GF-D8 (cell line): ENCODE measurements at regions not wholly inside any gene's neighbourhood (a gene's known extent, or its start where the extent isn't known, plus 50 kb on each side); places are given as distances from the start of the nearest gene placed in this dataset.
"Not testable (repeated sequence)": the region's sequence is repeated elsewhere in the genome, so short reads cannot be mapped to it uniquely, and the experiment has no call there.

Source experiments
- DNase-seq: peaks from one replicate; lab custom pipeline; 2025; lab: John Stamatoyannopoulos, UW

GRCh38 chr1:121052081-121052660 is 132.0 kb downstream of the FAM72B start:
- not testable (repeated sequence) for DNase-seq

GRCh38 chr1:121054928-121055327 is 129.2 kb downstream of the FAM72B start:
- not testable (repeated sequence) for DNase-seq

- not testable (repeated sequence) for DNase-seq
Measured at GRCh38 chr1:121066925-121067324, 117.2 kb downstream of the FAM72B start.

GRCh38 chr1:121068738-121069499 is 115.2 kb downstream of the FAM72B start:
- DNase-seq: not testable (repeated sequence)

- DNase-seq: peak; percentile 17
Measured at GRCh38 chr1:121073852-121074251, 110.3 kb downstream of the FAM72B start.

GRCh38 chr1:121075254-121075805 is 108.8 kb downstream of the FAM72B start:
- not testable (repeated sequence) for DNase-seq

- not testable (repeated sequence) for DNase-seq
Measured at GRCh38 chr1:121076674-121077073, 107.5 kb downstream of the FAM72B start.

- not testable (repeated sequence) for DNase-seq
Measured at GRCh38 chr1:121079655-121080054, 104.5 kb downstream of the FAM72B start.

GRCh38 chr1:121080197-121080903 is 103.8 kb downstream of the FAM72B start:
- peak; percentile 90 for DNase-seq

GRCh38 chr1:121080904-121081264 is 103.3 kb downstream of the FAM72B start:
- DNase-seq: peak; percentile 24

- not testable (repeated sequence) for DNase-seq
Measured at GRCh38 chr1:121081625-121082199, 102.4 kb downstream of the FAM72B start.

GRCh38 chr1:121082995-121083394 is 101.1 kb downstream of the FAM72B start:
- DNase-seq: not testable (repeated sequence)

- not testable (repeated sequence) for DNase-seq
Measured at GRCh38 chr1:121086249-121086648, 97.9 kb downstream of the FAM72B start.

- DNase-seq: peak; percentile 75
Measured at GRCh38 chr1:121087221-121087620, 96.9 kb downstream of the FAM72B start.

GRCh38 chr1:121088568-121088967 is 95.6 kb downstream of the FAM72B start:
- not testable (repeated sequence) for DNase-seq

- DNase-seq: peak; percentile 97
Measured at GRCh38 chr1:121092329-121092968, 91.7 kb downstream of the FAM72B start.

- not testable (repeated sequence) for DNase-seq
Measured at GRCh38 chr1:121095014-121095413, 89.1 kb downstream of the FAM72B start.

- DNase-seq: not testable (repeated sequence)
Measured at GRCh38 chr1:121097127-121097866, 86.8 kb downstream of the FAM72B start.

- not testable (repeated sequence) for DNase-seq
Measured at GRCh38 chr1:121097867-121098215, 86.3 kb downstream of the FAM72B start.

GRCh38 chr1:121109025-121109424 is 75.1 kb downstream of the FAM72B start:
- DNase-seq: not testable (repeated sequence)
